Loucy (cell line): ENCODE measurements at regions not wholly inside any gene's neighbourhood (a gene's known extent, or its start where the extent isn't known, plus 50 kb on each side); places are given as distances from the start of the nearest gene placed in this dataset.

Source experiments
- H2AFZ ChIP-seq: fragments of 200-600 bp; sonication (generic); 2 replicates; pipeline ENCODE4 v1.6.0; 2016; ENCODE audit warnings: antibody characterized with exemption, mild to moderate bottlenecking, low read length, moderate library complexity
- H3F3A ChIP-seq: fragments of 200-600 bp; 2 replicates; pipeline ENCODE4 v1.6.0; 2016; ENCODE audit warnings: antibody characterized with exemption, low read depth, mild to moderate bottlenecking
- H3K27me3 ChIP-seq: fragments of 200-600 bp; sonication (generic); 2 replicates; pipeline ENCODE4 v1.6.1; 2014; ENCODE audit warnings: low read length, mild to moderate bottlenecking; ENCODE audit not compliant: insufficient read depth, poor library complexity, severe bottlenecking
- H3K36me3 ChIP-seq: fragments of 200-600 bp; sonication (generic); 2 replicates; pipeline ENCODE4 v1.6.1; 2016; ENCODE audit warnings: low read length; ENCODE audit not compliant: insufficient read depth
- H3K4me1 ChIP-seq: fragments of 200-600 bp; sonication (generic); 2 replicates; pipeline ENCODE4 v1.5.1; 2014; ENCODE audit warnings: low read length, mild to moderate bottlenecking; ENCODE audit not compliant: insufficient read depth, poor library complexity, severe bottlenecking
- H3K4me2 ChIP-seq: fragments of 200-600 bp; sonication (generic); 2 replicates; pipeline ENCODE4 v1.6.0; 2014; ENCODE audit warnings: antibody characterized with exemption, low read length, low read depth, mild to moderate bottlenecking; ENCODE audit not compliant: poor library complexity, severe bottlenecking
- H3K4me3 ChIP-seq: fragments of 200-600 bp; sonication (generic); 2 replicates; pipeline ENCODE4 v1.5.1; 2014; ENCODE audit warnings: low read length, mild to moderate bottlenecking, mixed read lengths; ENCODE audit not compliant: poor library complexity, severe bottlenecking
- H3K79me2 ChIP-seq: fragments of 200-600 bp; sonication (generic); 2 replicates; pipeline ENCODE4 v1.6.1; 2014; ENCODE audit warnings: low read length; ENCODE audit not compliant: insufficient read depth
- H3K9ac ChIP-seq: fragments of 200-600 bp; sonication (generic); 2 replicates; pipeline ENCODE4 v1.6.0; 2014; ENCODE audit warnings: mild to moderate bottlenecking, low read depth, low read length, moderate library complexity; ENCODE audit not compliant: poor library complexity, severe bottlenecking
- H3K9me2 ChIP-seq: fragments of 200-600 bp; sonication (generic); replicated peaks from 2 replicates; pipeline ENCODE4 v1.6.1; 2016; ENCODE audit warnings: low read depth, low read length, mixed read lengths
- H3K9me3 ChIP-seq: fragments of 200-600 bp; sonication (generic); 2 replicates; pipeline ENCODE4 v1.6.1; 2014; ENCODE audit warnings: mild to moderate bottlenecking, antibody characterized with exemption, low read length, low read depth; ENCODE audit not compliant: insufficient read depth
- H4K20me1 ChIP-seq: fragments of 200-600 bp; sonication (generic); 2 replicates; pipeline ENCODE4 v1.6.0; 2014; ENCODE audit warnings: antibody characterized with exemption, low read length, mild to moderate bottlenecking; ENCODE audit not compliant: insufficient read depth, poor library complexity, severe bottlenecking
- EZH2phosphoT487 ChIP-seq: fragments of 200-600 bp; IDR thresholded peaks from 2 replicates; pipeline ENCODE4 v1.6.1; 2018; ENCODE audit warnings: antibody characterized with exemption, mild to moderate bottlenecking, moderate library complexity, borderline replicate concordance
- TF ChIP-seq, protein P1 (sequence below): fragments of 200-600 bp; sonication (generic); conservative IDR thresholded peaks from 2 replicates; pipeline ENCODE4 v1.5.1; 2014; ENCODE audit warnings: mild to moderate bottlenecking, antibody characterized with exemption, low read length

DNA sequence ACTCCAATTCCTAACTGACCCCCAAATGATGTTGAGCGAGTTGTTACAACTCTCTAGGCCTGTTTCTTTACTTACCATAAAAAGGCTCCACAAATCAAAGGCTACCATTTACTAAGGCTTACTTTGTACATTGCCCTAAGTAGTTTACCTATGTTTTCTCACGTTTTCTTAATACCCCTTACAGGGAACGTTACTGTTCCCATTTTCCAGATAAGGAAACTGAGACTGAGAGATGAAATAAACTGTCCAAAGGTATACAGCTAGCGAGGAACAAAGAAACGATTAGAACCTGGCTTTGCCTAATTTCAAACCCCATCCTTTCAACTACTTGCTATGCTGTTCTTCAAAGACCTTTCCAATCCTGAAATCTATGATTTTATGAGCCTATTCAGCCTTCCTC, 74.8 kb upstream of the SPTBN1 start:
- H3K36me3 ChIP-seq = no peaks in the 10 kb centered on the region
- TF ChIP-seq EZH2phosphoT487 = no peak
- TF ChIP-seq, protein P1, sequence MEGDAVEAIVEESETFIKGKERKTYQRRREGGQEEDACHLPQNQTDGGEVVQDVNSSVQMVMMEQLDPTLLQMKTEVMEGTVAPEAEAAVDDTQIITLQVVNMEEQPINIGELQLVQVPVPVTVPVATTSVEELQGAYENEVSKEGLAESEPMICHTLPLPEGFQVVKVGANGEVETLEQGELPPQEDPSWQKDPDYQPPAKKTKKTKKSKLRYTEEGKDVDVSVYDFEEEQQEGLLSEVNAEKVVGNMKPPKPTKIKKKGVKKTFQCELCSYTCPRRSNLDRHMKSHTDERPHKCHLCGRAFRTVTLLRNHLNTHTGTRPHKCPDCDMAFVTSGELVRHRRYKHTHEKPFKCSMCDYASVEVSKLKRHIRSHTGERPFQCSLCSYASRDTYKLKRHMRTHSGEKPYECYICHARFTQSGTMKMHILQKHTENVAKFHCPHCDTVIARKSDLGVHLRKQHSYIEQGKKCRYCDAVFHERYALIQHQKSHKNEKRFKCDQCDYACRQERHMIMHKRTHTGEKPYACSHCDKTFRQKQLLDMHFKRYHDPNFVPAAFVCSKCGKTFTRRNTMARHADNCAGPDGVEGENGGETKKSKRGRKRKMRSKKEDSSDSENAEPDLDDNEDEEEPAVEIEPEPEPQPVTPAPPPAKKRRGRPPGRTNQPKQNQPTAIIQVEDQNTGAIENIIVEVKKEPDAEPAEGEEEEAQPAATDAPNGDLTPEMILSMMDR = no peak
- no peaks in the 10 kb centered on the region for H3K9me3 ChIP-seq
- H3K79me2 ChIP-seq = no peaks in the 10 kb centered on the region
- no peaks in the 10 kb centered on the region for H3K9me2 ChIP-seq
- no peaks in the 10 kb centered on the region for H3F3A ChIP-seq
- no peak overlapping the region for H3K4me2 ChIP-seq
- H3K4me1 ChIP-seq = no peaks in the 10 kb centered on the region
- H4K20me1 ChIP-seq = no peaks in the 10 kb centered on the region
- H3K9ac ChIP-seq = no peak overlapping the region
- no peak overlapping the region for H2AFZ ChIP-seq
- no peak overlapping the region for H3K4me3 ChIP-seq
- H3K27me3 ChIP-seq = peaks cover 7% of the 10 kb centered on the region

DNA sequence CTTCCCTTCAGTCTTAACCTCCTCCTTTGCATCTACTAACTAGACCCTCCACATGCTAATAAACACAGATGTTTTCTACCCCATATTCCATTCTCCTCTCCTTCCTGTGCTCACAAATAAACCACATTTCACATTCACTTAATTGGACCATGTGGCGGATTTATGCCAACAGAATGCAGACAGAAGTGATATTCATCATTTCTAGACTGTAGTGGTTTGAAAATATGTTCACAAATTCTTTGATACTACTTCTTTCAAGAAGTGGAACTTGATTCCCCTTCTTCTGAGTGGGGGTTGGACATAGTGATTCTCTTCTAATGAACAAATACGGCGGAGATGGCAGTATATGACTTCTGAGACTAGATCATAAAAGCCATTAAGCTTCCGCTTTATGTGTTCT, 73.5 kb upstream of the SPTBN1 start:
- Histone ChIP-seq H3K4me2 (no peak overlapping the region), H3K79me2 (no peaks in the 10 kb centered on the region), H3K9ac (no peak overlapping the region), H3K9me3 (no peaks in the 10 kb centered on the region), H3K36me3 (no peaks in the 10 kb centered on the region), H3K9me2 (no peaks in the 10 kb centered on the region), H3K4me1 (no peaks in the 10 kb centered on the region), H3F3A (no peaks in the 10 kb centered on the region), H3K4me3 (no peak overlapping the region), H3K27me3 (peaks cover 5% of the 10 kb centered on the region), H2AFZ (no peak overlapping the region), H4K20me1 (no peaks in the 10 kb centered on the region)
- TF ChIP-seq, protein P1 = no peak
- TF ChIP-seq EZH2phosphoT487 = no peak

- H2AFZ ChIP-seq = no peak overlapping the region
- H3K9me2 ChIP-seq = no peaks in the 10 kb centered on the region
- no peak overlapping the region for H3K4me2 ChIP-seq
These were observed 71.6 kb upstream of the SPTBN1 start for GRCh38 chr2:54384301-54385203.

More at GRCh38 chr2:54384301-54385203, 71.6 kb upstream of the SPTBN1 start:
- H3F3A ChIP-seq = no peaks in the 10 kb centered on the region
- no peak for TF ChIP-seq EZH2phosphoT487
- TF ChIP-seq, protein P1 = no peak
- no peaks in the 10 kb centered on the region for H3K36me3 ChIP-seq
- no peaks in the 10 kb centered on the region for H3K4me1 ChIP-seq
- no peaks in the 10 kb centered on the region for H4K20me1 ChIP-seq
- H3K9me3 ChIP-seq = no peaks in the 10 kb centered on the region
- no peaks in the 10 kb centered on the region for H3K79me2 ChIP-seq
- no peaks in the 10 kb centered on the region for H3K27me3 ChIP-seq
- H3K4me3 ChIP-seq = no peak overlapping the region
- H3K9ac ChIP-seq = no peak overlapping the region
